ENCODE measurements at regions not wholly inside any gene's neighbourhood (a gene's known extent, or its start where the extent isn't known, plus 50 kb on each side); places are given as distances from the start of the nearest gene placed in this dataset.
"Not testable (repeated sequence)": the region's sequence is repeated elsewhere in the genome, so short reads cannot be mapped to it uniquely, and the experiment has no call there.

GRCh38 chr7:34207810-34208209 is 302.5 kb downstream of the BMPER start:
- Histone ChIP-seq H3K9ac (ENCODE audit: low read depth, low read length) (no peak overlapping the region), H3K9me3 (ENCODE audit: control insufficient read depth, insufficient read depth, low read length) (no peaks in the 10 kb centered on the region), H3K4me1 (ENCODE audit: insufficient read depth, low read length) (peaks cover 12% of the 10 kb centered on the region; the same call in 1 of the 2 replicates), H3K36me3 (ENCODE audit: insufficient read depth, low read length) (no peaks in the 10 kb centered on the region)

- Histone ChIP-seq H3K4me1 (ENCODE audit: insufficient read depth, low read length) (peaks cover 12% of the 10 kb centered on the region; the same call in 1 of the 2 replicates), H3K36me3 (ENCODE audit: insufficient read depth, low read length) (no peaks in the 10 kb centered on the region)
Measured at GRCh38 chr7:34208878-34209621, 303.7 kb downstream of the BMPER start.

GRCh38 chr7:34211018-34211417 is 305.7 kb downstream of the BMPER start:
- Histone ChIP-seq H3K9me3 (ENCODE audit: control insufficient read depth, insufficient read depth, low read length) (no peaks in the 10 kb centered on the region), H3K4me1 (ENCODE audit: insufficient read depth, low read length) (peaks cover 12% of the 10 kb centered on the region; the same call in 1 of the 2 replicates), H3K36me3 (ENCODE audit: insufficient read depth, low read length) (no peaks in the 10 kb centered on the region), H3K9ac (ENCODE audit: low read depth, low read length) (no peak overlapping the region)

More at GRCh38 chr7:34208878-34209621, 303.7 kb downstream of the BMPER start:
- no peak overlapping the region for H3K9ac ChIP-seq (ENCODE audit: low read depth, low read length)
- no peaks in the 10 kb centered on the region for H3K9me3 ChIP-seq (ENCODE audit: control insufficient read depth, insufficient read depth, low read length)

DNA sequence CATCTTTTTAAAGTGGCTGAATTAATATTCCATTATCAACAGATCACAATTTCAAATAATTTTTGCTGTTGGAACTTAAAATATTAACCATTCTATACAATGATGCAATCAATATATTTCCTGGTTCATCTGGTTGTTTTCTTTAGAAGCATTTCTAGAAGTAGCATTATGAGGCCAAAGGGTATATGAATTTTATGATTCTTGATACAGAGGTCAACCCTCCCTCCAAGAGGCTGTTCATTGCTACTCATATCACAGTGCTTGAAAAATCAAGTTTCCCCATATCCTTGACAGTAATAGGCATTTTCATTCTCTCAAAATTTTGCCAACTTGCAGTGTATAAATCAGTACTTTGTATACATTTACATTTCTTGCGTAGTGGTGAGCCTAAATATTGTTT is 312.6 kb downstream of the BMPER start:
- Histone ChIP-seq H3K36me3 (ENCODE audit: insufficient read depth, low read length) (no peaks in the 10 kb centered on the region), H3K9ac (ENCODE audit: low read depth, low read length) (no peak overlapping the region)

GRCh38 chr7:34219153-34219718 is 313.9 kb downstream of the BMPER start:
- no peaks in the 10 kb centered on the region for H3K36me3 ChIP-seq (ENCODE audit: insufficient read depth, low read length)
- H3K9ac ChIP-seq (ENCODE audit: low read depth, low read length), result no peak overlapping the region
- H3K9me3 ChIP-seq (ENCODE audit: control insufficient read depth, insufficient read depth, low read length), result no peaks in the 10 kb centered on the region
- H3K4me1 ChIP-seq (ENCODE audit: insufficient read depth, low read length), result peaks cover 12% of the 10 kb centered on the region; the same call in 1 of the 2 replicates

More for the DNA sequence above, 312.6 kb downstream of the BMPER start:
- no peaks in the 10 kb centered on the region for H3K9me3 ChIP-seq (ENCODE audit: control insufficient read depth, insufficient read depth, low read length)
- peaks cover 12% of the 10 kb centered on the region; the same call in 1 of the 2 replicates for H3K4me1 ChIP-seq (ENCODE audit: insufficient read depth, low read length)

GRCh38 chr7:34220506-34221185 is 315.3 kb downstream of the BMPER start:
- Histone ChIP-seq H3K4me1 (ENCODE audit: insufficient read depth, low read length) (peaks cover 12% of the 10 kb centered on the region; the same call in 1 of the 2 replicates), H3K36me3 (ENCODE audit: insufficient read depth, low read length) (no peaks in the 10 kb centered on the region), H3K9me3 (ENCODE audit: control insufficient read depth, insufficient read depth, low read length) (no peaks in the 10 kb centered on the region), H3K9ac (ENCODE audit: low read depth, low read length) (no peak overlapping the region)

- Histone ChIP-seq H3K4me1 (ENCODE audit: insufficient read depth, low read length) (peaks cover 12% of the 10 kb centered on the region; the same call in 1 of the 2 replicates), H3K36me3 (ENCODE audit: insufficient read depth, low read length) (no peaks in the 10 kb centered on the region; the same call in 1 of the 2 replicates), H3K9ac (ENCODE audit: low read depth, low read length) (no peak overlapping the region), H3K9me3 (ENCODE audit: control insufficient read depth, insufficient read depth, low read length) (no peaks in the 10 kb centered on the region)
Measured at GRCh38 chr7:34222316-34222715, 317.0 kb downstream of the BMPER start.

DNA sequence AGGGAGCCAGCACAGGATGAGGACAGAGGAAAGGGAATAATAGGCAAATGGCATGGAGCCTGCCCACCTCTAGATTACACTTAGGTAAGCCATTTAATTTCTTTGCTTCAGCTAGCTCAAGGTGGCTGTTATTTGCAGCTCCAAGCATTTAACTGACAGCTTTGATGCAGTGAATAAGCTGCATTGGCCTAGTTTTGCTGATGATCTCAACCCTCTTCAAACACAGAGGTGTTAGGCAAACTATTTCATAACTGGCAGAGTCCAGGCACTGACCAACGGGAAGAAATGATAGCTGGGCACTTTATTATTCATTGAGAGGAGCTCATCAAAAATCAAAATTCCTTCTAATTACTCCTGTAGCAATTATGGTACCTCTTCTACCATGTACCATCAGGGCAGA is 317.4 kb downstream of the BMPER start:
- H3K36me3 ChIP-seq (ENCODE audit: insufficient read depth, low read length), result no peaks in the 10 kb centered on the region; the same call in 1 of the 2 replicates
- no peaks in the 10 kb centered on the region for H3K9me3 ChIP-seq (ENCODE audit: control insufficient read depth, insufficient read depth, low read length)
- H3K9ac ChIP-seq (ENCODE audit: low read depth, low read length), result no peak overlapping the region
- H3K4me1 ChIP-seq (ENCODE audit: insufficient read depth, low read length), result peaks cover 12% of the 10 kb centered on the region; the same call in 1 of the 2 replicates

DNA sequence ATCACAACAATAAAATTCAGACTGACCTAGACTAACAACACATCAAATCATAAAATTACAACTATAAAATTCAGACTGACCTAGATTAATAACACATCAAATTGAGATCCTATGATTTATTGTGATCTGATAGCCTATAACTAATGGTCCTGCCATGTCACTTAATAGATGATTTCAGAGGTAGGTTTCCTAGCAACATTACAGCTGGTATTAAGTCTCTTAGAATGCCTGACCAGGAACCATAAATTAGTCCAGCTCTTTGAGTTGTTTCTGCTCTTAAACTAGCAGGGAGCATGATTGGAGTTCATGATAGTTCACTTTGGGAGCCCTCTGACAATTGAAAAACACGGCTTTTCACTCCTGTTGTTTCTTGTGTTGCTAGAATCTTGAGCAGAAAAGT is 318.9 kb downstream of the BMPER start:
- no peaks in the 10 kb centered on the region; the same call in 1 of the 2 replicates for H3K36me3 ChIP-seq (ENCODE audit: insufficient read depth, low read length)
- peaks cover 9% of the 10 kb centered on the region; the same call in 1 of the 2 replicates for H3K4me1 ChIP-seq (ENCODE audit: insufficient read depth, low read length)
- H3K9ac ChIP-seq (ENCODE audit: low read depth, low read length), result no peak overlapping the region
- H3K9me3 ChIP-seq (ENCODE audit: control insufficient read depth, insufficient read depth, low read length), result no peaks in the 10 kb centered on the region

DNA sequence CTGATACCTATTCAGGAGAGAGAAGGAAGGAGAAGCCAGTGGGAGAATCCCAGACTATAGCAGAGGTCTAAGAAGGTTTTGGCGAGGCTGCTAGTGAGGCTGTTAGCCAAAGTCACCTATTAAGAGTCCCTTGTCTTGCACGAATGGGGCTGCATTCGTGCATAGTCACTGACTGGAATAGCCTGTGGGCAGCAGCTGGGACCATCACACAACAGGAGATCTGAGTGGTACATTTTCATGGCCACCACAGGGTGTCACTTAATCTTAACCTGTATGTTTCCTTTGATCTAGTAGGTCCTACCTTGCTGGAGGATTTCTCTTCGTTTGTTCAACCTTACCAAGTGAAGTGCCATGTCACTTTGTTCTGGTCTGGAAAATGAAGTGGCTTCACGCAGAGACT is 319.9 kb downstream of the BMPER start:
- no peaks in the 10 kb centered on the region; the same call in 1 of the 2 replicates for H3K36me3 ChIP-seq (ENCODE audit: insufficient read depth, low read length)
- H3K4me1 ChIP-seq (ENCODE audit: insufficient read depth, low read length), result 0 out of 2 replicates have a peak, but pooled peaks cover 7% of the 10 kb centered on the region
- H3K9me3 ChIP-seq (ENCODE audit: control insufficient read depth, insufficient read depth, low read length), result no peaks in the 10 kb centered on the region
- H3K9ac ChIP-seq (ENCODE audit: low read depth, low read length), result no peak overlapping the region

DNA sequence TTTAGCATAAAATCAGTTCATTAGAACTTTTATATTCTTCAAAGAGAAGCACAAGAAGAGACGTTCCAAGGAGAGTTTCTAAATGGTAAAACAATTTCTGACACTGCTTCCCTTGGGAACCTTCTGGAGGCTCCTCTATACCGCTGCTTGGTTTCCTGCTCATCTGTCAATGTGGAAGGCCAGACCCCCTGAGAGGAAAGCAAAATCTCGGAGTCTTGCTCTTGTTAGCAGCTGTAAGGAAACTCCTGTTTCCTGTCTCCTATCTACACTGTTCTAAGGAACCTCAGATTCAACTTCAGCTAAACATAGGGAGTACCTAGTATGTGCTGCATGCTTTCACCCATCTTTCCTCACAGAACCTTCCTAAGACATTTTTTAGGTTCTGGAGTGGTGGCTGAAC is 322.2 kb downstream of the BMPER start:
- H3K4me1 ChIP-seq (ENCODE audit: insufficient read depth, low read length), result 0 out of 2 replicates have a peak, but pooled peaks cover 2% of the 10 kb centered on the region
- H3K9me3 ChIP-seq (ENCODE audit: control insufficient read depth, insufficient read depth, low read length), result no peaks in the 10 kb centered on the region
- no peaks in the 10 kb centered on the region; the same call in 1 of the 2 replicates for H3K36me3 ChIP-seq (ENCODE audit: insufficient read depth, low read length)
- H3K9ac ChIP-seq (ENCODE audit: low read depth, low read length), result no peak overlapping the region

DNA sequence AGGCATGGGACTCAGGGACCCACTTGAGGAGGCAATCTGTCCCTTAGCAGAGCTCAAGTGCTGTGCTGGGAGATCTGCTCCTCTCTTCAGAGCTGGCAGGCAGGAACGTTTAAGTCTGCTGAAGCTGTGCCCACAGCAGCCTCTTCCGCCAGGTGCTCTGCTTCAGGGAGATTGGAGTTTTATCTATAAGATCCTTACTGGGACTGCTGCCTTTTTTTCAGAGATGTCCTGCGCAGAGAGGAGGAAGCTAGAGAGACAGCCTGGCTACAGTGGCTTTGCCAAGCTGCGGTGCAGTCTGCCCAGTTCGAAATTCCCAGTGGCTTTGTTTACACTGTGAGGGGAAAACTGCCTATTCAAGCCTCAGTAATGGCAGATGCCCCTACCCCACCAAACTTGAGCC is 329.8 kb downstream of the BMPER start:
- H3K36me3 ChIP-seq (ENCODE audit: insufficient read depth, low read length); H3K9me3 ChIP-seq (ENCODE audit: control insufficient read depth, insufficient read depth, low read length); H3K4me1 ChIP-seq (ENCODE audit: insufficient read depth, low read length); H3K9ac ChIP-seq (ENCODE audit: low read depth, low read length): not testable (repeated sequence)

DNA sequence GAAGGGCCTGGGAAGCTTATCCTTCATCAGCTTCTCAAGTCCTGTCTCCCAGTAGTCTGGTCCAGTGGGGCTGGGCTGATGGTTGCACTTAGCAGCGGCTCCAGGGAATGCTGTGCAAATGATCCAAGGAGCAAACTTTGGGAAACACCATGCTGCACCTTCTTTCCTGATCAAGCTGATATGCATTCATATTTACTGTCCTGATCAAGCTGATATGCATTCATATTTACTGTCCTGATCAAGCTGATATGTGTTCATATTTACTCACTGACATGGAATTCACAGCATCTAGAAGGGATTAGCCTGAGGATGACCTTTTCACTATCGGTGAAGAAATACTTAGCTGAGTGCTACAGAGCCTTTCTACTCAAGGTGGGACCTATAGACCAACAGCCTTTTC is 330.7 kb downstream of the BMPER start:
- no peaks in the 10 kb centered on the region for H3K9me3 ChIP-seq (ENCODE audit: control insufficient read depth, insufficient read depth, low read length)
- H3K4me1 ChIP-seq (ENCODE audit: insufficient read depth, low read length), result no peaks in the 10 kb centered on the region
- H3K36me3 ChIP-seq (ENCODE audit: insufficient read depth, low read length), result no peaks in the 10 kb centered on the region
- no peak overlapping the region for H3K9ac ChIP-seq (ENCODE audit: low read depth, low read length)

DNA sequence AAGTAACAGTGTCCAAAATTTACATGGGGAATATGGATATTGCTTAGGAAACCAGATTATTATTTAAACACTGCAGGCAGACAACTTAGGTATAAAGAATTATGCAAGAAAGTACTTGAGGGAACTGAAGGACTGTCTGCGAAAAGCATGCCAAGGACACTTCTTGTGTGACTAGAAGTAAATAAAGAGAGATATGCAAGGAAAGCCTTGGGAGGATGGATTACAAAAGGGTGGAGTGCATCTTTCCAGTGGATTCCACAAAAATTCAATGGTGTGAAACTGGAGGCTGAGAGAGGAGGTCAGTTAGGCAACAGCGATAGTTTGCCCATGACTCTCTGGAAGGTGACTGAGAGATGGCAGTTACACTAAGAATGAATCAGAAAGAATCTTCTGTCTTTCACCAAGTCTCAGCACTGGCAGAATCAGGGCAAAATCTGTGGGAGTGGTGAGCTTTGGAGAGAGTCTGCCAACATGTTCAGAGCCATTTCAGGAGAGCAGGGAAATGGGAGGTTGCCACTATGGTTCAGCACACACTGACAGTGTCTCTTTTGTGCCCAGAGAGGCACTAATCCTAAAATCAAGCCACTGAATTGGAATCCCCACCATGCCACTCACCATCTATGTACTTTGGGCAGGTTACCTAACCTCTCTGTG is 331.6 kb downstream of the BMPER start:
- Histone ChIP-seq H3K9me3 (ENCODE audit: control insufficient read depth, insufficient read depth, low read length) (no peaks in the 10 kb centered on the region), H3K36me3 (ENCODE audit: insufficient read depth, low read length) (no peaks in the 10 kb centered on the region), H3K9ac (ENCODE audit: low read depth, low read length) (no peak overlapping the region), H3K4me1 (ENCODE audit: insufficient read depth, low read length) (no peaks in the 10 kb centered on the region)
